ACC112 (cell line): ENCODE measurements at regions not wholly inside any gene's neighbourhood (a gene's known extent, or its start where the extent isn't known, plus 50 kb on each side); places are given as distances from the start of the nearest gene placed in this dataset.

Experiments
- H2AFZ ChIP-seq: fragments of 200-600 bp; sonication (generic); one replicate; pipeline ENCODE4 v1.6.0; 2017; ENCODE audit warnings: antibody characterized with exemption, low read length; ENCODE audit not compliant: unreplicated experiment
- H3K27ac ChIP-seq: fragments of 200-600 bp; sonication (generic); 2 replicates; pipeline ENCODE4 v1.5.1; 2014; ENCODE audit warnings: low read depth, mild to moderate bottlenecking, antibody characterized with exemption, low read length, moderate library complexity
- H3K27me3 ChIP-seq: fragments of 200-600 bp; sonication (generic); 2 replicates; pipeline ENCODE4 v1.6.1; 2014; ENCODE audit warnings: mild to moderate bottlenecking, antibody characterized with exemption, low read length, moderate library complexity, mixed read lengths; ENCODE audit not compliant: insufficient read depth
- H3K36me3 ChIP-seq: fragments of 200-600 bp; sonication (generic); 2 replicates; pipeline ENCODE4 v1.6.1; 2016; ENCODE audit warnings: mild to moderate bottlenecking, antibody characterized with exemption, low read length, moderate library complexity, mixed read lengths; ENCODE audit not compliant: insufficient read depth
- H3K4me1 ChIP-seq: fragments of 200-600 bp; sonication (generic); one replicate; pipeline ENCODE4 v1.6.1; 2016; ENCODE audit warnings: low read length, mixed read lengths; ENCODE audit not compliant: insufficient read depth, unreplicated experiment, control insufficient read depth
- H3K4me3 ChIP-seq: fragments of 200-600 bp; sonication (generic); 2 replicates; pipeline ENCODE4 v1.5.1; 2014; ENCODE audit warnings: mild to moderate bottlenecking, low read depth, low read length
- H3K79me2 ChIP-seq: fragments of 200-600 bp; sonication (generic); one replicate; pipeline ENCODE4 v1.6.0; 2016; ENCODE audit warnings: low read length; ENCODE audit not compliant: control insufficient read depth, unreplicated experiment, insufficient read depth

DNA sequence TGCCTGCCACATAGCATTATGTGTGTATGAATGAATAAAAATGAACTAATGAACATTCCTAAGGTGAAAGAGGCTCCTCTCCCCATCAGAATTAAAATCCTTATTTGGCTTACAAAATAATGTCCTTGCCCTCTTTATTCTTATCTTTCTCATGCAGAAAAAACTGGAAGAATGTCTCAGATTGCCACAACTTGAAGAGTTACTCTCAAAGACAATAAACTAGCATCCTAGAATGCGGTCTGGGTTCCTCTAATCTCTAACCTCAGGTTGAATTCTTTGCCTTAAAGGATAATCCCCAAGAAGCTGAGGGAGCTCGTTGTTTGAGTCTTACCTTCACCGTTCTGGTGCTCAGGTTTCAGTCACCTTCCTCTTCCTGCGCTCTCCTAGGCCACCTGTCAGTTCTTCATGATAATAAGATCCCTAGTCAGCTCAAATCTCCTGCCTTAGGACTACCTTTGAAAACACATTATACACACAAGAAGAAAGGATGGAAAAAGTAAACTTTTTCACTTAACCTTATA is 147.1 kb downstream of the PHLDA1 start:
- no peaks in the 10 kb centered on the region for H3K27me3 ChIP-seq
- no peaks in the 10 kb centered on the region for H3K4me1 ChIP-seq
- no peak overlapping the region for H3K27ac ChIP-seq
- H3K79me2 ChIP-seq = no peaks in the 10 kb centered on the region
- H2AFZ ChIP-seq = no peak overlapping the region
- no peak overlapping the region for H3K4me3 ChIP-seq
- no peaks in the 10 kb centered on the region for H3K36me3 ChIP-seq

DNA sequence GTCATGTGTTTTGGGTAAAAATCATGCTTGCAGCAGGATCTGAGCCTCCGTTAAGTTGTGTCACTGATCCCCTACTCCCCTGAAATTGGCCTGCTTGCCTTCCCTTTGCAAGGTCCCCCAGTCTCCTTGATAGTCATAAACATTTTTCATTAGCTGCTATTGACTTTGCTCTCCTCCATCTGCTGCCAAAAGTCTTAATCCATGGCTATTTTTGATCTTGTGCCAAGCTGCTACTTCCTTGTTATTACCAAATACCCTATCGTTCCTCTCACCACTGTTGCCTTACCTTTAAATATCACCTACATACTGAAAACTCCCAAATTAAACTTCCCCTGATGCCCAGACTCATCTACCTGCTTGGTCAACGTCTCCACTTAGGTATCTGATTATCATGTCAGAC is 148.3 kb downstream of the PHLDA1 start:
- Histone ChIP-seq H3K4me1 (peaks cover 6% of the 10 kb centered on the region), H2AFZ (no peak overlapping the region), H3K79me2 (no peaks in the 10 kb centered on the region), H3K4me3 (no peak overlapping the region), H3K27me3 (no peaks in the 10 kb centered on the region), H3K36me3 (no peaks in the 10 kb centered on the region), H3K27ac (no peak overlapping the region)

- Histone ChIP-seq H3K79me2 (no peaks in the 10 kb centered on the region), H3K27me3 (no peaks in the 10 kb centered on the region), H2AFZ (no peak overlapping the region), H3K36me3 (no peaks in the 10 kb centered on the region), H3K4me1 (peaks cover 13% of the 10 kb centered on the region), H3K27ac (no peak overlapping the region), H3K4me3 (no peak overlapping the region)
These were observed 149.2 kb downstream of the PHLDA1 start for GRCh38 chr12:75882421-75882820.

GRCh38 chr12:75881920-75882319 is 149.7 kb downstream of the PHLDA1 start:
- Histone ChIP-seq H3K36me3 (no peaks in the 10 kb centered on the region), H3K27ac (no peak overlapping the region), H2AFZ (no peak overlapping the region), H3K4me3 (no peak overlapping the region), H3K27me3 (no peaks in the 10 kb centered on the region), H3K79me2 (no peaks in the 10 kb centered on the region), H3K4me1 (peaks cover 18% of the 10 kb centered on the region)

- Histone ChIP-seq H3K4me3 (peak overlapping the region; percentile 30), H2AFZ (peak overlapping the region; percentile 19), H3K36me3 (no peaks in the 10 kb centered on the region), H3K4me1 (peaks cover 22% of the 10 kb centered on the region), H3K27ac (peak overlapping the region; percentile 73), H3K27me3 (no peaks in the 10 kb centered on the region), H3K79me2 (no peaks in the 10 kb centered on the region)
These were observed 153.6 kb downstream of the PHLDA1 start for GRCh38 chr12:75877763-75878621.

- no peaks in the 10 kb centered on the region for H3K79me2 ChIP-seq
- H2AFZ ChIP-seq = peak overlapping the region; percentile 16
- no peak overlapping the region; the same call in 1 of the 2 replicates for H3K4me3 ChIP-seq
- no peaks in the 10 kb centered on the region for H3K36me3 ChIP-seq
- no peaks in the 10 kb centered on the region for H3K27me3 ChIP-seq
- peaks cover 22% of the 10 kb centered on the region for H3K4me1 ChIP-seq
- H3K27ac ChIP-seq = peak overlapping the region; percentile 73
These were observed 154.5 kb downstream of the PHLDA1 start for GRCh38 chr12:75876832-75877762.

DNA sequence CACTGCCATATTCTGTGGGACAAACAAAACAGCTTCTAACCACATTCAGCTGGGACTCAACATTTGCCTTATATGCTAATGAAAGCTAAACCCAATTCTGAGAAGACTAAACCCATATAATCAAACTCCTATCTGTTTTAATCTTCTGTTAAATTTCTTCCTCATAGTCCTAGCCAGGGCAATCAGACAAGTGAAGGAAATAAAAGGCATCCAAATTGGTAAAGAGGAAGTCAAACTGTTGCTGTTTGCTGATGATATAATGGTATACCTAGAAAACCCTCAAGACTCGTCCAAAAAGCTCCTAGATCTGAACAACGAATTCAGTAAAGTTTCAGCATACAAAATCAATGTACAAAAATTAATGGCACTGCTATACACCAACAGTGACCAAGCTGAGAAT is 157.1 kb downstream of the PHLDA1 start:
- Histone ChIP-seq H3K79me2 (no peaks in the 10 kb centered on the region), H3K4me1 (peaks cover 28% of the 10 kb centered on the region), H3K27ac (no peak overlapping the region), H3K4me3 (no peak overlapping the region), H2AFZ (no peak overlapping the region), H3K27me3 (no peaks in the 10 kb centered on the region), H3K36me3 (no peaks in the 10 kb centered on the region)

- Histone ChIP-seq H3K36me3 (no peaks in the 10 kb centered on the region), H3K79me2 (no peaks in the 10 kb centered on the region), H3K27ac (no peak overlapping the region)
These were observed 158.8 kb downstream of the PHLDA1 start for GRCh38 chr12:75872762-75873161.

GRCh38 chr12:75870878-75871277 is 160.7 kb downstream of the PHLDA1 start:
- H3K79me2 ChIP-seq = no peaks in the 10 kb centered on the region
- no peak overlapping the region for H3K4me3 ChIP-seq
- H3K4me1 ChIP-seq = peaks cover 6% of the 10 kb centered on the region
- H3K36me3 ChIP-seq = no peaks in the 10 kb centered on the region
- H3K27me3 ChIP-seq = no peaks in the 10 kb centered on the region
- no peak overlapping the region for H2AFZ ChIP-seq
- peak overlapping the region; percentile 15; the same call in 1 of the 2 replicates for H3K27ac ChIP-seq

More at GRCh38 chr12:75872762-75873161, 158.8 kb downstream of the PHLDA1 start:
- Histone ChIP-seq H3K4me1 (peaks cover 17% of the 10 kb centered on the region), H2AFZ (no peak overlapping the region), H3K4me3 (no peak overlapping the region), H3K27me3 (no peaks in the 10 kb centered on the region)

- H3K4me1 ChIP-seq = peaks cover 13% of the 10 kb centered on the region
- no peaks in the 10 kb centered on the region for H3K36me3 ChIP-seq
- H3K79me2 ChIP-seq = no peaks in the 10 kb centered on the region
These were observed 163.1 kb downstream of the PHLDA1 start for GRCh38 chr12:75868501-75868900.

More at GRCh38 chr12:75868501-75868900, 163.1 kb downstream of the PHLDA1 start:
- H2AFZ ChIP-seq = no peak overlapping the region
- no peak overlapping the region for H3K4me3 ChIP-seq
- no peak overlapping the region for H3K27ac ChIP-seq
- H3K27me3 ChIP-seq = no peaks in the 10 kb centered on the region
